Neural progenitor cell (in vitro differentiated cells): ENCODE measurements at regions not wholly inside any gene's neighbourhood (a gene's known extent, or its start where the extent isn't known, plus 50 kb on each side); places are given as distances from the start of the nearest gene placed in this dataset.

Experiments
- CTCF ChIP-seq: fragments of 200-600 bp; sonication (generic); IDR thresholded peaks from 2 replicates; pipeline ENCODE4 v1.5.1; 2017; ENCODE audit warnings: antibody characterized with exemption, mild to moderate bottlenecking
- EZH2 ChIP-seq: fragments of 200-600 bp; sonication (generic); IDR thresholded peaks from 2 replicates; pipeline ENCODE4 v1.6.1; 2017; ENCODE audit warnings: antibody characterized with exemption, mild to moderate bottlenecking, moderate library complexity

GRCh38 chr5:60544142-60544541, 155.8 kb downstream of the DEPDC1B start:
- TF ChIP-seq CTCF = no peak
- no peak for TF ChIP-seq EZH2
